CD4-positive, alpha-beta T cell treated with Interleukin-15 for 4 hours (primary cell): ENCODE measurements at regions not wholly inside any gene's neighbourhood (a gene's known extent, or its start where the extent isn't known, plus 50 kb on each side); places are given as distances from the start of the nearest gene placed in this dataset.

ENCODE experiments used
- DNase-seq: peaks from one replicate; pipeline ENCODE4 v3.0.0-alpha.2; 2020; ENCODE audit warnings: low spot score

DNA sequence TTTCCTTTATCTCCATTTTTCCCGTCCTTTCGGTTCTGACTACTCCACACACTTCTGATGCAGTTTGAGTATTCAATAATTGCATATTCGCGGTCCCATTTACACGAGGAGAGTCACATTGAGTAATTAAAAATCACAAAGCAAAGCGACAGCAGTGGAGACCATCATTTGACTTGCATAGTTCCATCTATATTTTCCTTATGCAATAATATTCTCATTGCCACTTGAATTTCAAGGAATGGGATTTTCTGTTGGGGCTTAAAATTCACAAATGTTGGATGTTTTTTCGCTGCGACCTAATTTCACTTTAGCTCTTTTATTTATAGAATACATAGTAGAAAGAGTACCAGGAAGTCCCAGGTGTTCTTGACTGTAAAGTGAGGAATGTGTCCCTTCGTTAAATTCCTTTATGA, 186.8 kb downstream of the ZEB2 start:
- DNase-seq: no peak

GRCh38 chr2:144332356-144333142, 187.4 kb downstream of the ZEB2 start:
- peak; percentile 88 for DNase-seq

- no peak for DNase-seq
These were observed 188.1 kb downstream of the ZEB2 start for GRCh38 chr2:144331674-144332355.

- no peak for DNase-seq
These were observed 188.8 kb downstream of the ZEB2 start for GRCh38 chr2:144330951-144331673.

DNA sequence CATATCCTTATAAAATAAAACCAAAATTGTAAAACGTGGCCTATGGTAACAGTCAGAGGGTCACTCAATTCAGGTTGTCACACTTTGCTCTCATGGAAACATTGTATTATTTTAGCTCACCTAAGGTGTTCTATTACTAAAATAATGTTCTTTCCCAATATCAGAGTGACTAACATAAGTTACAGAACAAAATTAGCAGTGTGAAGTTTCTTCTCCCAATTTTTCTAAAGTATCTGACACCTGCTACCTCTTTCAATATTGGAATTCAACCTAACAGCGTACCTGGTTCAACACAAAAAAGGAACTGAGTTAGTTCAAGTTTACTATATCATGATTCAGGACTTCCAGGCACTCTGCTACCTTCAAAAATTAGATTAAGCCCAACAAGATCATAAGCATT, 190.4 kb downstream of the ZEB2 start:
- DNase-seq: no peak

GRCh38 chr2:144328938-144329337, 191.0 kb downstream of the ZEB2 start:
- DNase-seq: peak; percentile 26

- no peak for DNase-seq
These were observed 193.1 kb downstream of the ZEB2 start for GRCh38 chr2:144326825-144327224.

DNA sequence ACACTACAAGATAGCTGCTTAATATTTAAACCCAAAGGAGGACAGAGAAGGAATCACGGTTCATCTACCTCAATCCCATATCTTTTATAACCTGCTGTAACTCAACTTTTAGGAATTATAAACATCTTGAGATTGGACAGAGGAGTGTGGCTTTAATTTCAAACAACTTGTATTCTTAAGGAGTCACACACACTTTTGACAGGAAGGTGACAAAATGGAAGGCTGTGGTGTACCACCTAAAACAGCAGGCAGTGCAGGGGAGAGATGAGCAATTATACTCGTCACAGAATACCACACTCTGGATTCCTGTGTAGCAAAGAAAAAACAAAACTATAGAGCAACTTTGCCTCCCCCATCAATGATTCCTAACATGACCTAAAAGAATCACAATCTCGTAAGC, 194.8 kb downstream of the ZEB2 start:
- peak; percentile 59 for DNase-seq

GRCh38 chr2:144324446-144325045, 195.4 kb downstream of the ZEB2 start:
- peak; percentile 20 for DNase-seq

DNA sequence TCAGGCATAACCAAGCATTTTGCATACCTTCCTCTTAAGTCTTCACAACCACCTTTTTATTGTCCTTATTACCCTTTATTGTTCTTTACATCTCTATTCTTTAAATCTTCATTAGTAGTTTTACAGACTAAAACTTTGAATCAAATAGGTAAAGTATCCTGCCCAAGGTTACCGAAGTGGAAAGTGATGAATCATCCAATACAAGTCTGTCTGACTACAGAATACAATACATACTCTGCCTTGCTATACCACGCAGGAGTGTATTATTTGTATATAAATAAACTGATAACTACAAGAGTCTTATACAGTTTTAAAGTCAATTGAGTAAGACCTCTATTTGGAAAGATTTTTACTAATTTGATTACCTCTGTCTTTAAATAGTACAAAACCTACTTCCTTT, 196.0 kb downstream of the ZEB2 start:
- DNase-seq: peak; percentile 36

DNA sequence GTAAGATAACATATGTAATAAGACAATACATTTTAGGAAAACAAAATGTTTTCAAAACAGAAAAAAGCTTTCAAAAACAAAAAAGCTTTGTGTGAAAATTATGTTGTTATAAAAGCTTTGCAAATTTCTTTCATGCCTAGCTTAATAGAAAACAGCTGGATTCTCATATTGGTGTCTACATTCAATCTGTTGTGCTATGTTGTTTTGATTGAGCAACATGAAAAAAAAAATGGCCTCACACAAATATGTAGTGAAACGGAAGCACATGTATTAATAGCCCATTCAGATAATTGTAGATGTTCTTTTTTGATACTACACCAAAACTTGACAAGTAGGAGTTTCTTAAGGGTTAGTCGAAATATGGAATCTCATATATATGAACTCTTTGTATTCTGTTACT, 197.5 kb downstream of the ZEB2 start:
- DNase-seq: no peak

GRCh38 chr2:144320491-144320890, 199.4 kb downstream of the ZEB2 start:
- DNase-seq: peak; percentile 74

DNA sequence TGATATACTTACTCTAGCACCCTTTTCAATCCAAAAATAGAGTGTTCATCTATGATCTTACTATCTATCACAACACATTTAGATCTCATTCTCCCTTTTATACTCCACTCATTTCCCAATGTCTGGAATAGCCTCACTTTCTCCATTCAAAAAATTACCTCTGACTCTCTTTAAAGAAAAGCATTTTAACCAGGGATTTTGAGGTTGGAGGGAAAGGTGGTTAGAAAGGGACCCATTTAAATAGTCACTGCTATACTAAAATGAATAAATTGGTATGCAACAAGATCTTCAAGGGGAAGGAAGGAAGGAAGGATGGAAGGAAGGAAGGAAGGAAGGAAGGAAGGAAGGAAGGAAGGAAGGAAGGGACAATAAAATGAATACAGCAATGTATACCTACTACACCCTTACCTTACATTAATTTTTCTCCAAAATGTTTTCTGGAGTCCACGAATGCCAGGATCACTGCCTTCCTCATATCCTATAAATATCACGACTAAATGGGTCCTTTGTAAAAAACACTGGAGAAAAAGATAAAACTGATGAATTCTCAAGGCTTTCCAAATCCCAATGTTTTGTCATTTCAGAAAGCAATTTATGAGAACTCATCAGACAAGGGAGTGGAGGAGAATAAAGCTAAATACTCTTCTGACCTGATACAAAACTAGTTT, 202.7 kb downstream of the ZEB2 start:
- no peak for DNase-seq

DNA sequence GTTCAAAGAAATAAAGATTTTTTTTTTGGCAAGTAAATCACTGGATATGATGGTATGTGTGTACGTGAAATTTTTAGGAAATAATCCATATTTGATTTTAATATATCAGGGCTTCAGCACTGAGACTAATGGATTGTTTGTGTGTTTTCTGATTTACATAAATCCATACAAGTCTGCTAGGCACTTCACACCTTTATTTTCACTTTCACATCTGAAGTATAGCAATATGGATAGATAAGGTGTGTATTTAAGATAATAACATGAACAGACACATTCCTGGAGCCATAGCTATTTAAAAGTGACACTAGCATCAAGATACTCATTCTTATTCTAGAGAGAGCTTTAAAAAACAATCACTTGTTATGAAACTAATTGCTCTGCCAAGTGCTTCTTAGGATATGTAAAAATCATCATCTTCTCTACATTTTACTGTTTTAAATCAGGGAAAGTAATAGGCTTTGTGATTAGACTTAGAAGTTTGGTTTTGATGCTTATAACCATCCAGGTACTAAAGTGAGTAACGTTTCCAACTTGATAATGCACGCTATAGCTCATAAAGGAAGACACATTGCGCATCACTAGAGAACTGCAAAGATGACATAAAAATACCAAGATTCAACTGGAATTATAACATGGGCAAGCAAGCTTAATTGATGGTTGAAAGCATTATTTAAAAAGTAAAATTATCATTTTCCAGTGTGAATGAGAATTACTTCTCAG, 208.9 kb downstream of the ZEB2 start:
- DNase-seq: no peak

DNA sequence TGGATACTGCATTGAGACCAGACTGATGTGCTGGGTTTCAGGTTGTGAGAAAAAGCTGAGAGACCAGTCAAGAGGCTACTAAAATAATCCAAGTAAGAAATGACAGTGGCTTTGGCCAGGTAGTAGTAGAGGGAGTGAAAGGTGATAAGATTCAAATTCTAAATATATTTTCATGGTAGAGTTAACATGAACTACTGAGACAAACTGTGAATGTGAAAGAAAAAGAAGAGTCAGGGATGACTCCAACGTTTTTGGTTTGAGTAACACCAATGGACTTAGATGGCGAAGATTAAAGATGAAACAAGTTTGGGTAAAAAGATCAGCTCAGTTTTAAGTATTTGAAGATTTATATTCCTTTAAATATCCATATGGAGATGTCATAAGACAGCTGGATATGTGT, 209.4 kb downstream of the ZEB2 start:
- no peak for DNase-seq

DNA sequence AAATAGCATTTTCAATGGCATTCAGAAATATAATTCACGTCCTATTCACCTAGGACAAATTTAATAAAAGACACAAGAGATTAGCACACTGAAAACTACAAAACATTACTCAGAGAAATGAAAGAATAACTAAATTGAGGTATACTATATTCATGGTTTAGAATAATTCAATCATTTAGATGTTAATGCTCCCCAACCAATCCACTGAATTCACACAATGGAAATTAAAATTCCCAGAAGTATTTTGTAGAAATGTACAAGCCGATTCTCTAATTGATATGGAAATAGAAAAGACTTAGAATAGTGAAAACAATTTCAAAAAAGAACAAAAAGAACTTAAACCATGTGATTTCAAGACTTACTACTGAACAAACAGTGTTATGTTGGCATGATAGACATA, 212.2 kb downstream of the ZEB2 start:
- DNase-seq: no peak

DNA sequence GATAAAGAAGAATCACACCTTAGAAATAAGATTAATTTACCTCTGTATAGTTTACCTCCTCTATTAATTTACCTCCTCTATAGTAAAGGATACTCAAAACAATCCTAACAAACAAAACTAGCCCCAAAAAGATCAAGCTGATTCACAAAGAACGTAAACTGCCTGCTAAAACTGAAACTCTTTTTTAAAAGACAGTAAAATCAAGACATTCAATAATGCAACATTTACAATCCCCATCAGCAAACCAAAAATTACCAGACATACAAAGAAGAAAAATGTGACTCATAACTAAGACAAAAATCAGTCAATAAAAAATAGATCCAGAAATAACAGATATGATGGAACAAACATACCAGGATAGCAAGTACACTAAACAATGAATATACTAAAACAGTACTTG, 215.7 kb downstream of the ZEB2 start:
- no peak for DNase-seq

DNA sequence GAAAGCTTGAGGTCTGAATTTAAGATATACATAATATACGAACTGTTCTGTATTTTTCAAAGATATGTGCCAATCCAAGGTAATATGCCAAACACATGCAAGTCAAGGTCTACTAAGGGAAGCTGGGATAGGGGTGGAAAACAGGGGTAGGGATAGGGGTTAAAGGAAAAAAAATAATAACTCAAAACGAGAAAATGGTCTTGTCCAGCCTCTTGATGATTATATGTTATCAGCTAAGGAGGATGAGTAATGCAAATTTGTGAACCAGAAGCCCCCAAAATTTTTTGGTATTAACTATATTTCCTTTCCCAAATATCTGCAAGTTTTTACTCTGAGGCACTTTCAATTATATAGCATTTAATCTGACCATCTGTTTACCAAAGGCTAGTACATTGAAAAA, 219.3 kb downstream of the ZEB2 start:
- DNase-seq: no peak

DNA sequence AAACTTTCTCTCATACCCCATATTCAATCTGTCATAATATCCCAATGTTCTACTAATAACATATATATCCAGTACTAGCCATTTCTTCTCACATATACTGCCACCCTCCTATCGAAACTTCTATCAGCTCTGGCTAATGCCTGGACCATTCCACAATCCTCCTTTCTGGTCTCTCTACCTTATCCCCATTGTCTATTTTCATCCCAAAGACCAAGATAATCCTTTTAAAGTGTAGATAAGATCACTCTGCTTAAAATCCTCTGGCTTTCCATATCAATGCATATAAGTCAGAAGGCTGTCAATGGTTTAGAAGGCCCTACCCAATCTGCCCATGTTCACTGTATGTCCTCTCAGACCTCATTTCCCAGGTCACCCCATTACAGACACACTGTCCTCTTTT, 229.6 kb downstream of the ZEB2 start:
- no peak for DNase-seq

- no peak for DNase-seq
These were observed 231.5 kb downstream of the ZEB2 start for GRCh38 chr2:144288438-144288837.

- DNase-seq: no peak
These were observed 234.6 kb downstream of the ZEB2 start for GRCh38 chr2:144285324-144285723.
